ENCODE measurements at regions not wholly inside any gene's neighbourhood (a gene's known extent, or its start where the extent isn't known, plus 50 kb on each side); places are given as distances from the start of the nearest gene placed in this dataset.

DNA sequence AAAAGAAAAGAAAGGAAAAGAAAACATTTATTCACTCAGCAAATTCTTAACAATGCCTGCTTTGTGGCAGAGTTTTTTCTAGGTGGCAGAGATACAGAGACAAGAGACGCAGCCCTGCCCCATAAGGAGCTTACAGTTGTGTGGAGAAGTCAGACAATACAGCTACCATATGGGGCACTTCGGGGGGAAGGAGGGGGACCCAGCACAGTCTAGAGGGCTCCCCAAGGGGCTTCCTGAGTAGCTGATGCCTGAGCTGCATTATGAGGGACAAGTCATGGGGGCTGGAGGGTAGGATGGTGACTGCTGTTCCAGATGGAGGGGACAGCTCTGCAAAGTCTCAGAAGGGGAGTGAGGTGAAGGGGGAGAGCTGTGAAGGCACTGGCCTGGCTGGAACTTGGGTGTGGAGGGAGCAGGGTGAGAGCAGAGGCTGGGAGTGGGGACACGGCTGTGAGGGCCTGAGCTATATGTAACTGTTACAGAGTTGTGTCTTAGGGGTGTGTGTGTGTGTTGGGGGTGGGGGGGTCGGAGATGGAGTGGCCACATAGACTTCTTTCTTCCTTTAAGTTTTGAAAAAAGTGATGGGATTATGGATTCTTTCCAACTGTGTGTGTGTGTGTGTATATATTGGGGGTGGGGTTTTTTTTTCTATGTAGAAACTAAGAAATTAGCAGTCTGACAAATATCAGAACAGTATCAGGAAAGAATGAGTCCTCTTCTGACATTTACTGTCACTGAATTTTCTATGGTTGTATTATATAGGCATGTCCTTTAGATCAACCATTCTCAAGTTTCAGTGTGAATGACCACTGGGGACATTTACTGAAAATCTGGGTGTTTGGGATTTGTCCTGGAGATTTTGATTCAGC is 66.0 kb upstream of the HAAO start:
- H3K36me3 ChIP-seq: no peaks in the 10 kb centered on the region
- no peak overlapping the region for H3K4me3 ChIP-seq
- H3K27me3 ChIP-seq: no peaks in the 10 kb centered on the region
- TF ChIP-seq, protein P1, sequence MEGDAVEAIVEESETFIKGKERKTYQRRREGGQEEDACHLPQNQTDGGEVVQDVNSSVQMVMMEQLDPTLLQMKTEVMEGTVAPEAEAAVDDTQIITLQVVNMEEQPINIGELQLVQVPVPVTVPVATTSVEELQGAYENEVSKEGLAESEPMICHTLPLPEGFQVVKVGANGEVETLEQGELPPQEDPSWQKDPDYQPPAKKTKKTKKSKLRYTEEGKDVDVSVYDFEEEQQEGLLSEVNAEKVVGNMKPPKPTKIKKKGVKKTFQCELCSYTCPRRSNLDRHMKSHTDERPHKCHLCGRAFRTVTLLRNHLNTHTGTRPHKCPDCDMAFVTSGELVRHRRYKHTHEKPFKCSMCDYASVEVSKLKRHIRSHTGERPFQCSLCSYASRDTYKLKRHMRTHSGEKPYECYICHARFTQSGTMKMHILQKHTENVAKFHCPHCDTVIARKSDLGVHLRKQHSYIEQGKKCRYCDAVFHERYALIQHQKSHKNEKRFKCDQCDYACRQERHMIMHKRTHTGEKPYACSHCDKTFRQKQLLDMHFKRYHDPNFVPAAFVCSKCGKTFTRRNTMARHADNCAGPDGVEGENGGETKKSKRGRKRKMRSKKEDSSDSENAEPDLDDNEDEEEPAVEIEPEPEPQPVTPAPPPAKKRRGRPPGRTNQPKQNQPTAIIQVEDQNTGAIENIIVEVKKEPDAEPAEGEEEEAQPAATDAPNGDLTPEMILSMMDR (IDR thresholded peaks at IDR 0.05): no peak
- no peak for TF ChIP-seq POLR2A (IDR thresholded peaks at IDR 0.05)
- H3K27ac ChIP-seq: no peak overlapping the region
- peaks cover 0 to 4% of the 10 kb centered on the region in 2 donors for H3K4me1 ChIP-seq
- intact Hi-C loops (cut with DNase I; ENCODE audit: low total_unique reads): no loop called here
- H3K9me3 ChIP-seq: no peaks in the 10 kb centered on the region
- DNase-seq: peak in 1 of 2 donors; percentile 8

DNA sequence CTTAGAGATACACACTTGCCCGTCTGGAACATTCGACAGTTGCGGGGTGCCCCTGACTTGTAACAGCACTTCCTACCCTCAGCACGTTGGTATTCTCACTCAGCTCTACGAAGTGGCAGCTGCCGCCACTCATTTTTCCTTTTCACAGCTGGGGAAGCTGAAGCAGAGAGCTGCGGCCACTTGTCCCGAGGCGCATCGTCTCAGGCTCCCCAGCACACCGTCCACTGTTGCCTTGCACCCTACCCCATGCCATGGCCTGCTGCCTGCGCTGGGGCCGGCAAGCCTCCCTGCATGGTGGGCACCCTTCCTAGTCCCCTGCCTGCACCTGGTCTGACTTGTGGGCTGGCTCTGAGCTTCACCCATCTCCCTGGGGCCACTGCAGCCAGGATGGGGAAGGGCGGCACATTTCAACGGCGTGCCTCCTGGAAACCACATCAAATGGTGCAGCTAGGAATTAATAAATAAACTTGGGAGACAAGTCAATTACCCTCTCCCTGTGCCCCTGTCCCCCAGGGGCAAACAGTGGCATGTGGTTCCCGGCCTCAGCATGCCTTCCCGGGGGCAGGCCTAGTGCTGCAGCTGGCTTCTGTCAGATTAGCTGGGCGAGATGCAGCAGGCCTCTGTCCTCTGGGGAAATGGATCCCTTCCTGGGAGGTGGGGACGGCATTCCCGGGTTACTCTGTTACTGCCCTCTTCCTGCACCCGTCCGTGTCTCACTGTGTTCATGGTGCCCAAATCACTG is 64.7 kb upstream of the HAAO start:
- Histone ChIP-seq H3K36me3 (no peaks in the 10 kb centered on the region), H3K9me3 (no peaks in the 10 kb centered on the region), H3K27me3 (no peaks in the 10 kb centered on the region), H3K4me1 (peaks cover 0 to 4% of the 10 kb centered on the region in 2 donors), H3K4me3 (no peak overlapping the region), H3K27ac (no peak overlapping the region)
- intact Hi-C loops (cut with DNase I; ENCODE audit: low total_unique reads): no loop called here
- peak in 1 of 2 donors; percentile 13 for DNase-seq
- no peak for TF ChIP-seq POLR2A (IDR thresholded peaks at IDR 0.05)
- TF ChIP-seq, protein P1 (IDR thresholded peaks at IDR 0.05): no peak

DNA sequence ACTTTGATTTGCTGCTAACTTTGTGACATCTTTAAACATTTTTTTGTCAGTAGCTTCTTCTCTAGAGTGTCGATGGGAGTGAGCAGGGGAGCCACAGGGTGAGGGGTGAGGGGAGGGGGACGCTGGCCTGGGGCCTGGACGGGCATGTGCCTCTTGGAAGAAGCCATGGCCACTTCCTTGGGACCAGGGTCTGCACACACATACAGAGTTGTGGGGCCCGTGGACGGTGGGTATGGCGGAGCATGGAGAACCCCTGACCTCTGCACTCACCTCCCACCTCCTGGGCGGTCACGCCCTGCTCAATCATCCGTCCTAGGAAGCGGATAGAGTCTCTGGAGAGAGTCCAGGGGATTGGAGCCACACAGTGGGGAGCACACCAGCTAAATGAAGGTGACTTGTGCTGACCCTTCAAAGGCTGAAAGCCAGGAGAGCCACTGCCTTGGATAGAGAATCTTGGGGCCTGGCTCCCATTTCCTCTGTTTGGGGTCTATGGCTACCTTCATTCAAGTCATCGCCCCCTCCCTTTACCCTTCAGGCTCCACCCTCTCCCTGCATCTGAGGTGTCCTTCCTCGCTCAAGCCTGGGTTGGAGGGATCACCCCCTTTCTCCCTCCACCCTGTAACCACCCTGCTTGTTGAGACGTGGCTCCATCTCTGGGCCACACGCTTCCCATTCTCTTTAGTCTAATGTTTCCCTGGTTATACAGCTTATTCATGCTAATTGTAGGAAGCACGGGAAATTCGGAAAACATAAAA is 63.9 kb upstream of the HAAO start:
- Histone ChIP-seq H3K27me3 (no peaks in the 10 kb centered on the region), H3K4me1 (peaks cover 0 to 4% of the 10 kb centered on the region in 2 donors), H3K27ac (no peak overlapping the region), H3K36me3 (no peaks in the 10 kb centered on the region), H3K4me3 (no peak overlapping the region), H3K9me3 (no peaks in the 10 kb centered on the region)
- intact Hi-C loops (cut with DNase I; ENCODE audit: low total_unique reads): no loop called here
- DNase-seq: peak in 1 of 2 donors; percentile 15
- no peak for TF ChIP-seq POLR2A (IDR thresholded peaks at IDR 0.05)
- TF ChIP-seq, protein P1 (IDR thresholded peaks at IDR 0.05): no peak

DNA sequence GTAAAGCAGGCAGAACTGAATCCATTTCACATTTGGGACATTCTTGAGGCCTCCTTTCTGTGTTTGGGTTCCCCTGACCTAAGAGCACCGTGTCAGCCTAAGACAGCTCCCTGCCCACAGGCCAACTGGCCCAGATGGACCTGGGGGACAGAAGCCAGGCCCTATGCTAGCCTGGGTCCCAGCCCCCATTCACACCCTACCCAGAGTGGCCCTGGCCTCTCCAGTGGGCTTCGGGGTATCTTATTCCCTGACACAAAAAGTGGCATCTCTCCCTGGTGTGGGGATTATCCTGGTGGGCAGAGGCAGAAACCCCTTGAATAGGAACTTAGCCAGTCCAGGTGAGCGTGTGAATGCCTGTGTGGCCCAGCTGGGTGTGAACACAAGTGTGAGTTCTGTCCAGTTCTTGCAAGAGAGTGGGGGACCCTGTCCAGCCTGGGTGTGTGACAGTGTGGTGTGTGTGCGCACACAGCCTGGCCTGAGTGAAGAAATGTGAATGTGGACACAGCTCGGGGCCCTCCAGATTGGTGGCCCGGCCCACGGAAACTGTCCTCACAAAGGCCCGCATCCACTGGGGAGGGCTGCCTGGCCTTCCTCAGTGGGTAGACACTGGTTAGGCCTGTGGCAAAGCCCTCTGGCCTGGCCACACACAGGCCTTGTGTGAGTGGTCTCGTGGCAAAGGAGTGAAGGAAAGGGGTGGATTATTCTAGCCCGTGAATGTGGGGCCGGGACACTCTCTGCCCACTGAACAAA is 63.0 kb upstream of the HAAO start:
- TF ChIP-seq, protein P1 (IDR thresholded peaks at IDR 0.05): no peak
- TF ChIP-seq POLR2A (IDR thresholded peaks at IDR 0.05): no peak
- Histone ChIP-seq H3K27me3 (no peaks in the 10 kb centered on the region), H3K36me3 (no peaks in the 10 kb centered on the region), H3K27ac (peak overlapping the region; percentile 83 to 84), H3K9me3 (no peaks in the 10 kb centered on the region), H3K4me1 (peaks cover 0 to 4% of the 10 kb centered on the region in 2 donors), H3K4me3 (no peak overlapping the region)
- peak in 1 of 2 donors; percentile 8 for DNase-seq
- intact Hi-C loops (cut with DNase I; ENCODE audit: low total_unique reads): no loop called here
